DMS 273 treated with DMSO at 0.1 percent for 48 hours (cell line): ENCODE measurements at regions not wholly inside any gene's neighbourhood (a gene's known extent, or its start where the extent isn't known, plus 50 kb on each side); places are given as distances from the start of the nearest gene placed in this dataset.

Experiments used
- DNase-seq: peaks from one replicate; lab custom pipeline; 2025; lab: John Stamatoyannopoulos, UW

GRCh38 chr9:1962588-1963106, 52.5 kb upstream of the SMARCA2 start:
- no peak for DNase-seq

- DNase-seq, result no peak
These were observed 51.1 kb upstream of the SMARCA2 start for GRCh38 chr9:1964093-1964492.
